GM21717 (cell line): ENCODE measurements at regions not wholly inside any gene's neighbourhood (a gene's known extent, or its start where the extent isn't known, plus 50 kb on each side); places are given as distances from the start of the nearest gene placed in this dataset.
A peak's percentile ranks its signal among the peaks of the same experiment; 100 is the strongest.
"Not testable (repeated sequence)": the region's sequence is repeated elsewhere in the genome, so short reads cannot be mapped to it uniquely, and the experiment has no call there.

Source experiments
- ATAC-seq: cut with Tn5 transposase; IDR thresholded peaks from one replicate; pipeline ENCODE4 v1.9.1; 2021; ENCODE audit warnings: mild to moderate bottlenecking, moderate library complexity; ENCODE audit not compliant: unreplicated experiment

GRCh38 chr2:19106376-19106775 lies 252.0 kb downstream of the OSR1 start:
- ATAC-seq: no peak

GRCh38 chr2:19104503-19104902 lies 253.9 kb downstream of the OSR1 start:
- ATAC-seq: no peak

- ATAC-seq: no peak
These were observed 255.6 kb downstream of the OSR1 start for GRCh38 chr2:19102696-19103423.

GRCh38 chr2:19101968-19102367 lies 256.5 kb downstream of the OSR1 start:
- ATAC-seq: no peak

- no peak for ATAC-seq
These were observed 257.9 kb downstream of the OSR1 start for GRCh38 chr2:19100570-19100969.

- no peak for ATAC-seq
These were observed 259.2 kb downstream of the OSR1 start for GRCh38 chr2:19099181-19099580.

- no peak for ATAC-seq
These were observed 259.8 kb downstream of the OSR1 start for GRCh38 chr2:19098467-19099160.

GRCh38 chr2:19089476-19089875 lies 268.9 kb downstream of the OSR1 start:
- ATAC-seq: not testable (repeated sequence)

GRCh38 chr2:19086231-19086651 lies 272.2 kb downstream of the OSR1 start:
- no peak for ATAC-seq

- no peak for ATAC-seq
These were observed 279.7 kb downstream of the OSR1 start for GRCh38 chr2:19078709-19079108.

- ATAC-seq: no peak
These were observed 284.9 kb downstream of the OSR1 start for GRCh38 chr2:19073522-19073921.

- no peak for ATAC-seq
These were observed 286.3 kb downstream of the OSR1 start for GRCh38 chr2:19072161-19072560.

- no peak for ATAC-seq
These were observed 287.5 kb downstream of the OSR1 start for GRCh38 chr2:19070886-19071285.

- ATAC-seq: no peak
These were observed 290.2 kb downstream of the OSR1 start for GRCh38 chr2:19068206-19068605.

- ATAC-seq: no peak
These were observed 296.1 kb downstream of the OSR1 start for GRCh38 chr2:19062370-19062769.

- ATAC-seq: no peak
These were observed 299.3 kb downstream of the OSR1 start for GRCh38 chr2:19059076-19059475.

- ATAC-seq: no peak
These were observed 307.1 kb downstream of the OSR1 start for GRCh38 chr2:19051203-19051831.

- ATAC-seq: no peak
These were observed 308.1 kb downstream of the OSR1 start for GRCh38 chr2:19050354-19050753.

GRCh38 chr2:19048593-19049266 lies 309.7 kb downstream of the OSR1 start:
- no peak for ATAC-seq

GRCh38 chr2:19046986-19047780 lies 311.2 kb downstream of the OSR1 start:
- ATAC-seq: peak; percentile 80

GRCh38 chr2:19045151-19045550 lies 313.3 kb downstream of the OSR1 start:
- ATAC-seq: no peak
